ENCODE measurements at regions not wholly inside any gene's neighbourhood (a gene's known extent, or its start where the extent isn't known, plus 50 kb on each side); places are given as distances from the start of the nearest gene placed in this dataset.

DNA sequence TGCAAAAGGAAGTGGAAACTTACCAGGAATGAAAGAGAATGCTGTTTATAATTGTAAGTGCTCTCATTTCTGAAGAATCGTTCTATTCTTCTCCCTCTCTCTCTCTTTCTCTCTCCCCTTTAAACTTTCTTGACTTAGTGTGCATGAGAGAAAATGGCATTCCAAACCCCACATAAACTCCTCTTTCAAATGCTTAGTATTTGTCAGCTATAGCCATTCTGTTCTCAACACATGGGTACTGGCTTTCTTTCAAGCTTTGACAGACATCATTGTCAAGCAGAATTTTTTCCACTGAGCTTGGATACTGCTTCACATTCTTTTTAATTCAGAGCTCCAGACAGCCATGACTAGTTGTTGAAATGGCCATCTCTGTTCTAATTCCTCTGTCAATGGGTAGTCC, 51.1 kb upstream of the PREP start:
- Histone ChIP-seq H3K27me3 (ENCODE audit: insufficient read depth in 3 of 3, low read length in 2 of 3) (no peaks in the 10 kb centered on the region), H3K9me3 (no peaks in the 10 kb centered on the region), H3K4me3 (no peak overlapping the region), H3K36me3 (ENCODE audit: insufficient read depth in 1 of 2, low read depth in 1 of 2) (no peaks in the 10 kb centered on the region), H3K4me1 (no peaks in the 10 kb centered on the region), H3K27ac (no peak overlapping the region)
- 53 to 67% (median 65%) methylated on average over 1 of the region's 1 CpG for WGBS, 3 donors
- intact Hi-C loops (cut with DNase I): no loop called here
- DNase-seq: no peak
- TF ChIP-seq, protein P1, sequence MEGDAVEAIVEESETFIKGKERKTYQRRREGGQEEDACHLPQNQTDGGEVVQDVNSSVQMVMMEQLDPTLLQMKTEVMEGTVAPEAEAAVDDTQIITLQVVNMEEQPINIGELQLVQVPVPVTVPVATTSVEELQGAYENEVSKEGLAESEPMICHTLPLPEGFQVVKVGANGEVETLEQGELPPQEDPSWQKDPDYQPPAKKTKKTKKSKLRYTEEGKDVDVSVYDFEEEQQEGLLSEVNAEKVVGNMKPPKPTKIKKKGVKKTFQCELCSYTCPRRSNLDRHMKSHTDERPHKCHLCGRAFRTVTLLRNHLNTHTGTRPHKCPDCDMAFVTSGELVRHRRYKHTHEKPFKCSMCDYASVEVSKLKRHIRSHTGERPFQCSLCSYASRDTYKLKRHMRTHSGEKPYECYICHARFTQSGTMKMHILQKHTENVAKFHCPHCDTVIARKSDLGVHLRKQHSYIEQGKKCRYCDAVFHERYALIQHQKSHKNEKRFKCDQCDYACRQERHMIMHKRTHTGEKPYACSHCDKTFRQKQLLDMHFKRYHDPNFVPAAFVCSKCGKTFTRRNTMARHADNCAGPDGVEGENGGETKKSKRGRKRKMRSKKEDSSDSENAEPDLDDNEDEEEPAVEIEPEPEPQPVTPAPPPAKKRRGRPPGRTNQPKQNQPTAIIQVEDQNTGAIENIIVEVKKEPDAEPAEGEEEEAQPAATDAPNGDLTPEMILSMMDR (IDR thresholded peaks at IDR 0.05): no peak
- ATAC-seq: no peak

DNA sequence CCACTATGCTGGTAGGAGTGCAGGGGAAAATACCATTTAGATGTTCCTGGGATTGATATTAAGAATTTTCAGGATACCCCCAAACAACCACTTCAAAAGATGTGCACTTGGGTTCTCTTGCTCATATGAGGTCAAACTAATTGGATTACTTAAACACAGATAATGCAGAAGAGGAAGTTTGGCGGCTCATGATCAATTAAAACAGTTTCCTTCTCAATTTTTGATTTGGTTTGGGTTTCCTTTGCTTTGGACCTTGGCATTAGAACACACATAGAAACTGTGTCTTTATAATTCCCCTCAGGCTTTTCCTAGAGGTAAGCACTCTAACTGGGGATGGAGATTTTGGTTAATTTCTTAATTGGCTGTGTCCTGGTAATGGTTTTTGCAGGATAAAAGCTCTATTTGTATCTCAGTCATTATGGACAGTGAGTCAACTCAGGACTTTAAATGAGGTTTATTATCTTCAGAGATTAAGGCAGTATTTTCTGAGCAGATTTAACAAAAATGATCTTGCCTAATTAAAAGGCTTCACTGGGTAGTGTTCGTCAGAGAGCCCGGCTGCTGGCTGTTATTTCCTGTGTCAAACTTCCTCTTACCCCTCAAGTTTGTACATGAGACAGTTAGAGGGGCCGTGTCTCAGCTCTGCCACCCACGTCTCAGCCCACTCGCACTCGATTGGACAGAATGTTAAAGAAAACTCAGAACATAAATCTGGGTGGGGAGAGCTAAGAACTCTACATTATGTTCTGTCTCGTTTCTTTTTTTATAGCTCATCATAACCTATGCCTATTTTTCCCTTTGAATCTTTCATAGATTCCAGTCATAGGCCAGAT, 50.3 kb upstream of the PREP start:
- H3K4me1 ChIP-seq: no peaks in the 10 kb centered on the region
- no peaks in the 10 kb centered on the region for H3K36me3 ChIP-seq (ENCODE audit: insufficient read depth in 1 of 2, low read depth in 1 of 2)
- no peak for DNase-seq
- H3K27me3 ChIP-seq (ENCODE audit: insufficient read depth in 3 of 3, low read length in 2 of 3): no peaks in the 10 kb centered on the region
- H3K27ac ChIP-seq: no peak overlapping the region
- H3K4me3 ChIP-seq: no peak overlapping the region
- intact Hi-C loops (cut with DNase I): no loop called here
- TF ChIP-seq, protein P1 (IDR thresholded peaks at IDR 0.05): no peak
- no peak for ATAC-seq
- H3K9me3 ChIP-seq: no peaks in the 10 kb centered on the region
- 60 to 68% (median 61%) methylated on average over 8 of the region's 8 CpGs for WGBS, 3 donors

All from psoas muscle (tissue), 7 donors.